Kidney (tissue), 13 donors: ENCODE measurements at regions not wholly inside any gene's neighbourhood (a gene's known extent, or its start where the extent isn't known, plus 50 kb on each side); places are given as distances from the start of the nearest gene placed in this dataset.

Experiments
- DNase-seq, 5 donors: peaks; one replicate each; pipeline ENCODE4 v3.0.0-alpha.2; 2013 to 2020
- FAIRE-seq: peaks from 2 replicates; lab custom pipeline; 2012; peaks lifted over from hg19 to GRCh38; lab: Jason Lieb, UNC
- H3K27ac ChIP-seq, 2 donors: one replicate each; pipeline ENCODE4 v1.7.0; 2013; ENCODE audit warnings: low read depth in 2 of 2, low read length in 2 of 2, inconsistent platforms in 1 of 2
- H3K27me3 ChIP-seq: one replicate; pipeline ENCODE4 v1.7.1; 2013; ENCODE audit warnings: low read length, inconsistent platforms; ENCODE audit not compliant: control insufficient read depth, insufficient read depth
- H3K36me3 ChIP-seq, 3 donors: one replicate each; pipeline versions ENCODE4 v1.7.0 to v1.7.1; 2013; ENCODE audit warnings: low read length in 3 of 3, control low read depth in 1 of 3, inconsistent platforms in 1 of 3; ENCODE audit not compliant: insufficient read depth in 3 of 3, control insufficient read depth in 2 of 3
- H3K4me1 ChIP-seq, 3 donors: one replicate each; pipeline versions ENCODE4 v1.7.0 to v1.7.1; 2013; ENCODE audit warnings: low read length in 3 of 3, inconsistent platforms in 1 of 3, low read depth in 1 of 3; ENCODE audit not compliant: control insufficient read depth in 2 of 3, insufficient read depth in 2 of 3
- H3K4me3 ChIP-seq, 3 donors: one replicate each; pipeline versions ENCODE4 v1.7.0 to v1.8.1; 2013; ENCODE audit warnings: low read length in 3 of 3, control low read depth in 1 of 3, inconsistent platforms in 1 of 3
- H3K9ac ChIP-seq, 3 donors: one replicate each; pipeline versions ENCODE4 v1.7.0 to v1.7.1; 2013; ENCODE audit warnings: low read length in 3 of 3, control low read depth in 1 of 3, inconsistent platforms in 1 of 3
- H3K9me3 ChIP-seq, 3 donors: one replicate each; pipeline versions ENCODE4 v1.7.0 to v1.7.1; 2013; ENCODE audit warnings: low read length in 3 of 3, control low read depth in 1 of 3, inconsistent platforms in 1 of 3; ENCODE audit not compliant: control insufficient read depth in 2 of 3, insufficient read depth in 1 of 3
- CTCF ChIP-seq: IDR thresholded peaks from 3 replicates; pipeline ENCODE4 v1.5.1; 2012; ENCODE audit warnings: mild to moderate bottlenecking, moderate library complexity, borderline replicate concordance; ENCODE audit not compliant: insufficient read depth; ENCODE audit errors: extremely low read depth
- intact Hi-C: fragments of 100-400 bp; cut with DNase I; formaldehyde crosslinking; loops from one replicate; pipeline ENCODE4 v1.11.1; 2022
- donor health status: control.
- donor health status: control.
- donor health status: control.
- donor health status: control.
- donor health status: control.
- donor health status: DM: yes; HTN: yes; CAD: no.
- donor health status: Normal renal cell carcinoma (clear cell type).

- TF ChIP-seq CTCF, result no peak
- Histone ChIP-seq H3K9ac (no peak overlapping the region), H3K27ac (no peak overlapping the region), H3K36me3 (no peaks in the 10 kb centered on the region), H3K4me1 (no peaks in the 10 kb centered on the region), H3K27me3 (no peaks in the 10 kb centered on the region), H3K9me3 (no peaks in the 10 kb centered on the region), H3K4me3 (no peak overlapping the region)
- DNase-seq (peak in 2 of 5 donors; percentile 7 to 29), FAIRE-seq (no peak)
- intact Hi-C loops, result no loop called here
Measured at GRCh38 chr2:52964916-52965530, 802.6 kb upstream of the CHAC2 start.

- Histone ChIP-seq H3K4me1 (no peaks in the 10 kb centered on the region), H3K27me3 (no peaks in the 10 kb centered on the region), H3K27ac (no peak overlapping the region), H3K9ac (no peak overlapping the region), H3K36me3 (no peaks in the 10 kb centered on the region), H3K9me3 (no peaks in the 10 kb centered on the region), H3K4me3 (no peak overlapping the region)
- DNase-seq, result no peak
- intact Hi-C loops, result no loop called here
- FAIRE-seq, result no peak
- no peak for TF ChIP-seq CTCF
Measured at GRCh38 chr2:52961403-52961802, 806.2 kb upstream of the CHAC2 start.

- Histone ChIP-seq H3K9me3 (no peaks in the 10 kb centered on the region), H3K36me3 (no peaks in the 10 kb centered on the region), H3K4me3 (no peak overlapping the region), H3K27ac (no peak overlapping the region), H3K4me1 (no peaks in the 10 kb centered on the region), H3K27me3 (no peaks in the 10 kb centered on the region), H3K9ac (no peak overlapping the region)
- DNase-seq (peak in 2 of 5 donors; percentile 2 to 7), FAIRE-seq (no peak)
- no peak for TF ChIP-seq CTCF
- intact Hi-C loops, result no loop called here
Measured at GRCh38 chr2:52960881-52961280, 806.7 kb upstream of the CHAC2 start.

GRCh38 chr2:52959801-52960200 lies 807.8 kb upstream of the CHAC2 start:
- Histone ChIP-seq H3K9ac (no peak overlapping the region), H3K36me3 (no peaks in the 10 kb centered on the region), H3K9me3 (no peaks in the 10 kb centered on the region), H3K27me3 (no peaks in the 10 kb centered on the region), H3K27ac (no peak overlapping the region), H3K4me3 (no peak overlapping the region), H3K4me1 (no peaks in the 10 kb centered on the region)
- intact Hi-C loops, result no loop called here
- no peak for TF ChIP-seq CTCF
- FAIRE-seq, result no peak
- DNase-seq, result no peak
